ENCODE measurements at regions not wholly inside any gene's neighbourhood (a gene's known extent, or its start where the extent isn't known, plus 50 kb on each side); places are given as distances from the start of the nearest gene placed in this dataset.

- no peaks in the 10 kb centered on the region for H3K4me1 ChIP-seq (ENCODE audit: insufficient read depth, low read length)
- H3K27me3 ChIP-seq (ENCODE audit: control insufficient read depth in 1 of 2, insufficient read depth in 2 of 2, low read length in 2 of 2), result no peaks in the 10 kb centered on the region
- no peak overlapping the region for H3K9ac ChIP-seq (ENCODE audit: low read length)
- no peak overlapping the region for H3K4me3 ChIP-seq (ENCODE audit: low read depth in 1 of 2, low read length in 2 of 2)
- no peaks in the 10 kb centered on the region for H3K36me3 ChIP-seq (ENCODE audit: insufficient read depth, low read length)
- no peak overlapping the region for H3K27ac ChIP-seq (ENCODE audit: low read depth, low read length)
- no peaks in the 10 kb centered on the region for H3K9me3 ChIP-seq (ENCODE audit: low read length)
Observed at GRCh38 chr5:121503111-121503840, 348.4 kb upstream of the FTMT start.

DNA sequence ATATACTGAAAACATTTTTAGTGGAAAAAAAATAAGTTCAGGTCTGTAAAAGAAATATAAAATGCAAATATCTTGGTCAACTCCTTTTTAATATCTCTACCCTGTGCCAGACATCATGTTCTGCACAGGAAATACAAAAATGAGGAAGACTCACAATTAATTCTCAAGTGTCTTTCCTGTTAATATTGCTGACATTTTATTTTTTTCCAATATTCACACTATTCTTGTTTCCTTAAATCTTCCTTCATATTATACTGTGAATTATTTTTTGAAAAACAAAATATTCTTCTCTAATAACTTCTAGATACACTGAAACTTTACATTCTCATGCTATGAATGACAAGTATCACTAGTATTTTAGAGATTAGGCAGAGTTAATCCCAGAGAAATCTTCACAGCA lies 334.7 kb upstream of the FTMT start:
- H3K4me3 ChIP-seq (ENCODE audit: low read depth in 1 of 2, low read length in 2 of 2), result no peak overlapping the region
- H3K27ac ChIP-seq (ENCODE audit: low read depth, low read length), result no peak overlapping the region
- no peaks in the 10 kb centered on the region for H3K36me3 ChIP-seq (ENCODE audit: insufficient read depth, low read length)
- H3K9me3 ChIP-seq (ENCODE audit: low read length), result no peaks in the 10 kb centered on the region
- no peaks in the 10 kb centered on the region for H3K4me1 ChIP-seq (ENCODE audit: insufficient read depth, low read length)
- H3K27me3 ChIP-seq (ENCODE audit: control insufficient read depth in 1 of 2, insufficient read depth in 2 of 2, low read length in 2 of 2), result no peaks in the 10 kb centered on the region
- no peak overlapping the region for H3K9ac ChIP-seq (ENCODE audit: low read length)

DNA sequence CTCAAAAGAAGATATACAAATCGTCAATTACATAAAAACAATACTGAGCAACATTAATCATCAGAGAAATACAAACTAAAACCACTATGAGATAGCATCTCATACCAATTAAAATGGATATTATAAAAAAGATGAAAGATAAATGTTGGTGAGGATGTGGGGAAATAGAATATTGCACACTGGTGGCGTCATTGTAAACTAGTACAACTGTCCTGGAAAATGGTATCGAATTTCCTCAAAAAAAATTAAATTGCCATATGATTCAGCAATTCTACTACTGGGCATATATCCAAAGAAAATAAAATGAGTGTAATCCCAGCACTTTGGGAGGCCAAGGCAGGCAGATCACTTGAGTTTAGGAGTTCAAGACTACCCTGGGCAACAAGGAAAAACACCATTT lies 326.0 kb upstream of the FTMT start:
- no peaks in the 10 kb centered on the region for H3K36me3 ChIP-seq (ENCODE audit: insufficient read depth, low read length)
- H3K9ac ChIP-seq (ENCODE audit: low read length), result no peak overlapping the region
- H3K4me3 ChIP-seq (ENCODE audit: low read depth in 1 of 2, low read length in 2 of 2), result no peak overlapping the region
- H3K27ac ChIP-seq (ENCODE audit: low read depth, low read length), result no peak overlapping the region
- no peaks in the 10 kb centered on the region for H3K9me3 ChIP-seq (ENCODE audit: low read length)
- H3K27me3 ChIP-seq (ENCODE audit: control insufficient read depth in 1 of 2, insufficient read depth in 2 of 2, low read length in 2 of 2), result no peaks in the 10 kb centered on the region
- H3K4me1 ChIP-seq (ENCODE audit: insufficient read depth, low read length), result no peaks in the 10 kb centered on the region

DNA sequence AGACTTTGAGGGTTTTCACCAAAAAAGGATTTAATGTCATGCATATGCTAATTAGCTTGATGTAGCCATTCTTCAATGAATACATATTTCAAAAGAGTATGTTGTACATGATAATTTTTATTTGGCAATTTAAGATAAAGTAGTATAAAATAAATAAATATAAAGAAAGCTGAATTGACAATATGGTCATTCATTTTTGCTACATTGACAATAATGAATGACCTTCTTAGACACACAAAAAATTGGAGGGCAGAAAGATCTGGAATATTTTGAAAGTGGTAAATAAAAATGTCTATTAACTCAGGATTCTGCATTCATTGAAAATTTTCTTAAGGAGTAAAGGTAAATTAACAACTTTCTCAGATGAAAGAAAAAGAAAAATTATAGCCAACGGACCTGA lies 324.8 kb upstream of the FTMT start:
- Histone ChIP-seq H3K4me1 (ENCODE audit: insufficient read depth, low read length) (no peaks in the 10 kb centered on the region), H3K4me3 (ENCODE audit: low read depth in 1 of 2, low read length in 2 of 2) (no peak overlapping the region), H3K27ac (ENCODE audit: low read depth, low read length) (no peak overlapping the region), H3K9ac (ENCODE audit: low read length) (no peak overlapping the region), H3K9me3 (ENCODE audit: low read length) (no peaks in the 10 kb centered on the region), H3K36me3 (ENCODE audit: insufficient read depth, low read length) (no peaks in the 10 kb centered on the region), H3K27me3 (ENCODE audit: control insufficient read depth in 1 of 2, insufficient read depth in 2 of 2, low read length in 2 of 2) (no peaks in the 10 kb centered on the region)

GRCh38 chr5:121533814-121534213 lies 317.9 kb upstream of the FTMT start:
- H3K27ac ChIP-seq (ENCODE audit: low read depth, low read length), result no peak overlapping the region
- no peaks in the 10 kb centered on the region for H3K36me3 ChIP-seq (ENCODE audit: insufficient read depth, low read length)
- H3K27me3 ChIP-seq (ENCODE audit: control insufficient read depth in 1 of 2, insufficient read depth in 2 of 2, low read length in 2 of 2), result no peaks in the 10 kb centered on the region
- H3K4me1 ChIP-seq (ENCODE audit: insufficient read depth, low read length), result no peaks in the 10 kb centered on the region
- no peak overlapping the region for H3K4me3 ChIP-seq (ENCODE audit: low read depth in 1 of 2, low read length in 2 of 2)
- no peaks in the 10 kb centered on the region for H3K9me3 ChIP-seq (ENCODE audit: low read length)
- no peak overlapping the region for H3K9ac ChIP-seq (ENCODE audit: low read length)

GRCh38 chr5:121550989-121551388 lies 300.7 kb upstream of the FTMT start:
- Histone ChIP-seq H3K9ac (ENCODE audit: low read length) (no peak overlapping the region), H3K27ac (ENCODE audit: low read depth, low read length) (no peak overlapping the region), H3K4me1 (ENCODE audit: insufficient read depth, low read length) (no peaks in the 10 kb centered on the region), H3K4me3 (ENCODE audit: low read depth in 1 of 2, low read length in 2 of 2) (no peak overlapping the region), H3K27me3 (ENCODE audit: control insufficient read depth in 1 of 2, insufficient read depth in 2 of 2, low read length in 2 of 2) (no peaks in the 10 kb centered on the region), H3K36me3 (ENCODE audit: insufficient read depth, low read length) (no peaks in the 10 kb centered on the region), H3K9me3 (ENCODE audit: low read length) (no peaks in the 10 kb centered on the region)

- Histone ChIP-seq H3K27ac (ENCODE audit: low read depth, low read length) (no peak overlapping the region), H3K9me3 (ENCODE audit: low read length) (no peaks in the 10 kb centered on the region), H3K27me3 (ENCODE audit: control insufficient read depth in 1 of 2, insufficient read depth in 2 of 2, low read length in 2 of 2) (no peaks in the 10 kb centered on the region), H3K4me1 (ENCODE audit: insufficient read depth, low read length) (no peaks in the 10 kb centered on the region), H3K4me3 (ENCODE audit: low read depth in 1 of 2, low read length in 2 of 2) (no peak overlapping the region), H3K9ac (ENCODE audit: low read length) (no peak overlapping the region), H3K36me3 (ENCODE audit: insufficient read depth, low read length) (no peaks in the 10 kb centered on the region)
Observed at GRCh38 chr5:121559832-121560231, 291.9 kb upstream of the FTMT start.

GRCh38 chr5:121572061-121572460 lies 279.6 kb upstream of the FTMT start:
- Histone ChIP-seq H3K9me3 (ENCODE audit: low read length) (no peaks in the 10 kb centered on the region), H3K27ac (ENCODE audit: low read depth, low read length) (no peak overlapping the region), H3K36me3 (ENCODE audit: insufficient read depth, low read length) (no peaks in the 10 kb centered on the region), H3K4me1 (ENCODE audit: insufficient read depth, low read length) (no peaks in the 10 kb centered on the region), H3K4me3 (ENCODE audit: low read depth in 1 of 2, low read length in 2 of 2) (no peak overlapping the region), H3K27me3 (ENCODE audit: control insufficient read depth in 1 of 2, insufficient read depth in 2 of 2, low read length in 2 of 2) (no peaks in the 10 kb centered on the region), H3K9ac (ENCODE audit: low read length) (no peak overlapping the region)

GRCh38 chr5:121573721-121574382 lies 277.8 kb upstream of the FTMT start:
- no peak overlapping the region for H3K27ac ChIP-seq (ENCODE audit: low read depth, low read length)

DNA sequence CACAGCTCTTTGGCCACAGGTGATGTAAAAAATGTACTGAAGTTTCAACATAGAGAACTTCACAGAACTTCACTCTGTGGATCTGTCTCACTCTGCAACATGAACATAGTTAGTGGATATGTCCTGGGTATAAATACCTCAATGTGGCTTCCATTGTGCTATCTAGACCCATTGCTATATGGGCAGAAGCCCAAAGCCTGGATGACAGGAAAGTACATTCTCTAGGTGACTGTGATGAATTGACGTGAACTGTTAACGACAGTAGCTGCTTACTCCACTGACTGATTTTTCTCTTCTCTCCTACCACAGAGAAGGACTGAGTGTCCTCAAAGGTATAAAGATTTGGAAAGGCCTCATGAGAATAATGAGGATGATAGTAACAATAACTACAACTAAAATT lies 270.1 kb upstream of the FTMT start:
- H3K4me1 ChIP-seq (ENCODE audit: insufficient read depth, low read length), result no peaks in the 10 kb centered on the region
- H3K27ac ChIP-seq (ENCODE audit: low read depth, low read length), result no peak overlapping the region
- no peaks in the 10 kb centered on the region for H3K27me3 ChIP-seq (ENCODE audit: control insufficient read depth in 1 of 2, insufficient read depth in 2 of 2, low read length in 2 of 2)
- H3K36me3 ChIP-seq (ENCODE audit: insufficient read depth, low read length), result no peaks in the 10 kb centered on the region
- no peak overlapping the region for H3K4me3 ChIP-seq (ENCODE audit: low read depth in 1 of 2, low read length in 2 of 2)
- H3K9me3 ChIP-seq (ENCODE audit: low read length), result no peaks in the 10 kb centered on the region
- no peak overlapping the region for H3K9ac ChIP-seq (ENCODE audit: low read length)

More at GRCh38 chr5:121573721-121574382, 277.8 kb upstream of the FTMT start:
- H3K9me3 ChIP-seq (ENCODE audit: low read length), result no peaks in the 10 kb centered on the region
- no peaks in the 10 kb centered on the region for H3K27me3 ChIP-seq (ENCODE audit: control insufficient read depth in 1 of 2, insufficient read depth in 2 of 2, low read length in 2 of 2)
- H3K9ac ChIP-seq (ENCODE audit: low read length), result no peak overlapping the region
- no peaks in the 10 kb centered on the region for H3K36me3 ChIP-seq (ENCODE audit: insufficient read depth, low read length)
- no peak overlapping the region for H3K4me3 ChIP-seq (ENCODE audit: low read depth in 1 of 2, low read length in 2 of 2)
- H3K4me1 ChIP-seq (ENCODE audit: insufficient read depth, low read length), result no peaks in the 10 kb centered on the region

DNA sequence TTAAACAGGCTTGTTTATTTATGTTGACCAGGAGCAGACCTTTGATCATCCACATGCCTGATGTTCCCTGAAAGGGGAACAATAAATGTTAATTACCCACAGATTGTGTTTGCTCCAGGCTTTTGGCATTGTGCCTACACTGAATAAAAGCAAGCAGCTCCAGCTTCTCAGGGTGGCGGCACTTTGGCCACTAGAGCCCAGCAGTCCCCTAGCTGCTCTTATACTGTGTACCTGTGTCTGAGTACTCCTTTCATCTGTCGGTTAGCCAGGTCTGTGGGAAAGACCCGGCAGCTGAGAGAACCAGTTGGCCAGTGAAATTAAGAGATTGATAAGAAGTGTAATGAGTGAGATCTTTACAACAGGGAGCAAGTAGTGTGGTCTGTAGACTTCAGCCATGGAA lies 254.8 kb upstream of the FTMT start:
- Histone ChIP-seq H3K27ac (ENCODE audit: low read depth, low read length) (no peak overlapping the region), H3K9ac (ENCODE audit: low read length) (no peak overlapping the region), H3K36me3 (ENCODE audit: insufficient read depth, low read length) (no peaks in the 10 kb centered on the region), H3K27me3 (ENCODE audit: control insufficient read depth in 1 of 2, insufficient read depth in 2 of 2, low read length in 2 of 2) (no peaks in the 10 kb centered on the region), H3K4me1 (ENCODE audit: insufficient read depth, low read length) (no peaks in the 10 kb centered on the region), H3K9me3 (ENCODE audit: low read length) (no peaks in the 10 kb centered on the region), H3K4me3 (ENCODE audit: low read depth in 1 of 2, low read length in 2 of 2) (no peak overlapping the region)

- Histone ChIP-seq H3K27me3 (ENCODE audit: control insufficient read depth in 1 of 2, insufficient read depth in 2 of 2, low read length in 2 of 2) (no peaks in the 10 kb centered on the region), H3K4me3 (ENCODE audit: low read depth in 1 of 2, low read length in 2 of 2) (no peak overlapping the region), H3K9ac (ENCODE audit: low read length) (no peak overlapping the region), H3K4me1 (ENCODE audit: insufficient read depth, low read length) (no peaks in the 10 kb centered on the region), H3K27ac (ENCODE audit: low read depth, low read length) (no peak overlapping the region), H3K9me3 (ENCODE audit: low read length) (no peaks in the 10 kb centered on the region), H3K36me3 (ENCODE audit: insufficient read depth, low read length) (no peaks in the 10 kb centered on the region)
Observed at GRCh38 chr5:121608826-121609225, 242.9 kb upstream of the FTMT start.

Measured in muscle layer of colon (tissue), 2 donors.